Osteoblast (primary cell): ENCODE measurements at regions not wholly inside any gene's neighbourhood (a gene's known extent, or its start where the extent isn't known, plus 50 kb on each side); places are given as distances from the start of the nearest gene placed in this dataset.

ENCODE experiments used
- DNase-seq: peaks from one replicate; pipeline ENCODE4 v3.0.0; 2011; ENCODE audit warnings: low spot score, mixed read lengths; ENCODE audit not compliant: insufficient read length; ENCODE audit errors: missing footprints
- H2AFZ ChIP-seq: 2 replicates; pipeline ENCODE4 v1.6.0; 2011; ENCODE audit warnings: mild to moderate bottlenecking, low read length
- H3K27ac ChIP-seq: 2 replicates; pipeline ENCODE4 v1.5.1; 2011; ENCODE audit warnings: mild to moderate bottlenecking, low read depth, low read length, moderate library complexity
- H3K27me3 ChIP-seq: 2 replicates; pipeline ENCODE4 v1.6.0; 2012; ENCODE audit warnings: mild to moderate bottlenecking, control low read depth, inconsistent platforms, low read length, moderate library complexity; ENCODE audit not compliant: insufficient read depth
- H3K36me3 ChIP-seq: 2 replicates; pipeline ENCODE4 v1.5.1; 2011; ENCODE audit warnings: mild to moderate bottlenecking, low read length, control low read depth, moderate library complexity; ENCODE audit not compliant: insufficient read depth
- H3K4me1 ChIP-seq: 2 replicates; pipeline ENCODE4 v1.5.1; 2011; ENCODE audit warnings: mild to moderate bottlenecking, low read length, control low read depth, moderate library complexity; ENCODE audit not compliant: insufficient read depth
- H3K4me2 ChIP-seq: 2 replicates; pipeline ENCODE4 v1.6.0; 2011; ENCODE audit warnings: mild to moderate bottlenecking, low read length; ENCODE audit not compliant: insufficient read depth
- H3K4me3 ChIP-seq: fragments of 200-600 bp; sonication (generic); 3 replicates; pipeline ENCODE4 v1.5.1; 2012; ENCODE audit warnings: mild to moderate bottlenecking, low read length, inconsistent platforms; ENCODE audit not compliant: insufficient read depth
- H3K79me2 ChIP-seq: 2 replicates; pipeline ENCODE4 v1.6.0; 2012; ENCODE audit warnings: mild to moderate bottlenecking, low read length, control low read depth, inconsistent platforms; ENCODE audit not compliant: insufficient read depth
- H3K9me3 ChIP-seq: 2 replicates; pipeline ENCODE4 v1.5.1; 2011; ENCODE audit warnings: low read depth, low read length, control low read depth
- H4K20me1 ChIP-seq: 2 replicates; pipeline ENCODE4 v1.6.0; 2012; ENCODE audit warnings: mild to moderate bottlenecking, low read length, control low read depth; ENCODE audit not compliant: insufficient read depth
- CTCF ChIP-seq: IDR thresholded peaks from 2 replicates; pipeline ENCODE4 v1.5.1; 2011; ENCODE audit warnings: mild to moderate bottlenecking, low read depth, low read length, moderate library complexity; ENCODE audit errors: extremely low read depth

GRCh38 chr11:92506809-92507336 is 282.3 kb downstream of the FAT3 start:
- Histone ChIP-seq H3K9me3 (no peaks in the 10 kb centered on the region), H3K27ac (no peak overlapping the region), H3K4me1 (no peaks in the 10 kb centered on the region), H3K4me3 (no peak overlapping the region), H4K20me1 (no peaks in the 10 kb centered on the region), H3K27me3 (no peaks in the 10 kb centered on the region), H3K36me3 (no peaks in the 10 kb centered on the region), H3K4me2 (no peak overlapping the region), H3K79me2 (no peaks in the 10 kb centered on the region), H2AFZ (no peak overlapping the region)
- no peak for DNase-seq
- no peak for TF ChIP-seq CTCF

- TF ChIP-seq CTCF, result no peak
- Histone ChIP-seq H3K36me3 (no peaks in the 10 kb centered on the region), H3K27me3 (no peaks in the 10 kb centered on the region), H3K79me2 (no peaks in the 10 kb centered on the region), H4K20me1 (no peaks in the 10 kb centered on the region), H3K4me3 (no peak overlapping the region), H3K27ac (no peak overlapping the region), H3K9me3 (no peaks in the 10 kb centered on the region), H2AFZ (no peak overlapping the region), H3K4me2 (no peak overlapping the region), H3K4me1 (no peaks in the 10 kb centered on the region)
- DNase-seq, result no peak
Measured at GRCh38 chr11:92510591-92510990, 286.0 kb downstream of the FAT3 start.

- H3K4me2 ChIP-seq, result no peak overlapping the region
- no peak for DNase-seq
- H3K36me3 ChIP-seq, result no peaks in the 10 kb centered on the region
- H3K79me2 ChIP-seq, result no peaks in the 10 kb centered on the region
- TF ChIP-seq CTCF, result no peak
- no peaks in the 10 kb centered on the region for H3K9me3 ChIP-seq
- no peaks in the 10 kb centered on the region for H3K4me1 ChIP-seq
- H3K27me3 ChIP-seq, result no peaks in the 10 kb centered on the region
- no peak overlapping the region for H2AFZ ChIP-seq
- no peak overlapping the region for H3K4me3 ChIP-seq
- H4K20me1 ChIP-seq, result no peaks in the 10 kb centered on the region
- H3K27ac ChIP-seq, result no peak overlapping the region
Measured at GRCh38 chr11:92511522-92512203, 287.0 kb downstream of the FAT3 start.

GRCh38 chr11:92512204-92512569 is 287.6 kb downstream of the FAT3 start:
- Histone ChIP-seq H3K79me2 (no peaks in the 10 kb centered on the region), H3K9me3 (no peaks in the 10 kb centered on the region), H2AFZ (no peak overlapping the region), H3K36me3 (no peaks in the 10 kb centered on the region), H4K20me1 (no peaks in the 10 kb centered on the region), H3K27me3 (no peaks in the 10 kb centered on the region), H3K4me1 (no peaks in the 10 kb centered on the region), H3K27ac (no peak overlapping the region), H3K4me3 (no peak overlapping the region), H3K4me2 (no peak overlapping the region)
- no peak for DNase-seq
- no peak for TF ChIP-seq CTCF
